ENCODE measurements at regions not wholly inside any gene's neighbourhood (a gene's known extent, or its start where the extent isn't known, plus 50 kb on each side); places are given as distances from the start of the nearest gene placed in this dataset.

DNA sequence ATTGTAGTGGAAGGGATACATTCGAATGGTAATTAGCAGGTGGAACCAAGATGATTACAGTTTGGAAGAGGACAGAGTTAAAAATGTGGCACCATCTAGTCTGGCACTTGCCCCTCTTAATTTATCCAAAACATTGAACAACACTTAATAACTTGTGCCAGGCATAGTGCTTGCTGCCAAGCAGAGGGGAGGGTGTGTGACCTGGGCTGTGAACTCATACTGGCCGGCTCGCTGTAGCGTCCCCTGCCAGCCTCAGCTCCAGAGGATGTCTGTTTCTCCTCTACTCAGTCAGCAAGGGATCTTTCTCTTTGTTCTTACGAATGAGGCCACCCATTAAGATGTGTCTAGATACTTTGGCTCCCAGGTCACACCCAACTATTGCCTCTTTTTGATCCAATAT lies 179.4 kb upstream of the INHBA start:
- TF ChIP-seq, protein P1, sequence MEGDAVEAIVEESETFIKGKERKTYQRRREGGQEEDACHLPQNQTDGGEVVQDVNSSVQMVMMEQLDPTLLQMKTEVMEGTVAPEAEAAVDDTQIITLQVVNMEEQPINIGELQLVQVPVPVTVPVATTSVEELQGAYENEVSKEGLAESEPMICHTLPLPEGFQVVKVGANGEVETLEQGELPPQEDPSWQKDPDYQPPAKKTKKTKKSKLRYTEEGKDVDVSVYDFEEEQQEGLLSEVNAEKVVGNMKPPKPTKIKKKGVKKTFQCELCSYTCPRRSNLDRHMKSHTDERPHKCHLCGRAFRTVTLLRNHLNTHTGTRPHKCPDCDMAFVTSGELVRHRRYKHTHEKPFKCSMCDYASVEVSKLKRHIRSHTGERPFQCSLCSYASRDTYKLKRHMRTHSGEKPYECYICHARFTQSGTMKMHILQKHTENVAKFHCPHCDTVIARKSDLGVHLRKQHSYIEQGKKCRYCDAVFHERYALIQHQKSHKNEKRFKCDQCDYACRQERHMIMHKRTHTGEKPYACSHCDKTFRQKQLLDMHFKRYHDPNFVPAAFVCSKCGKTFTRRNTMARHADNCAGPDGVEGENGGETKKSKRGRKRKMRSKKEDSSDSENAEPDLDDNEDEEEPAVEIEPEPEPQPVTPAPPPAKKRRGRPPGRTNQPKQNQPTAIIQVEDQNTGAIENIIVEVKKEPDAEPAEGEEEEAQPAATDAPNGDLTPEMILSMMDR (IDR thresholded peaks at IDR 0.05), result no peak
- TF ChIP-seq POLR2A (IDR thresholded peaks at IDR 0.05), result no peak
